BLaER1 treated with 17β-estradiol and CSF1 and Interleukin-3, amounts not matched to agents 10 nM and 100 nM (cell line): ENCODE measurements at regions not wholly inside any gene's neighbourhood (a gene's known extent, or its start where the extent isn't known, plus 50 kb on each side); places are given as distances from the start of the nearest gene placed in this dataset.
A peak's percentile ranks its signal among the peaks of the same experiment; 100 is the strongest.

ENCODE experiments used
- H3K27ac ChIP-seq, 11 experiments: shearing (Covaris generic); formaldehyde crosslinking; 2 replicates each; pipeline ENCODE4 v1.8.1; 2022
- H3K27me3 ChIP-seq, 11 experiments: shearing (Covaris generic); formaldehyde crosslinking; 2 replicates each; pipeline ENCODE4 v1.8.1; 2022
- H3K36me3 ChIP-seq, 11 experiments: shearing (Covaris generic); formaldehyde crosslinking; 2 replicates each; pipeline ENCODE4 v1.8.1; 2022
- H3K4me1 ChIP-seq, 10 experiments: shearing (Covaris generic); formaldehyde crosslinking; 2 replicates each; pipeline ENCODE4 v1.8.1; 2022
- H3K4me2 ChIP-seq, 11 experiments: shearing (Covaris generic); formaldehyde crosslinking; 2 replicates each; pipeline ENCODE4 v1.8.1; 2022
- H3K4me3 ChIP-seq, 10 experiments: shearing (Covaris generic); formaldehyde crosslinking; 2 replicates each; pipeline ENCODE4 v1.8.1; 2022
- H3K9ac ChIP-seq, 11 experiments: shearing (Covaris generic); formaldehyde crosslinking; 2 replicates each; pipeline ENCODE4 v1.8.1; 2022
- H3K9me3 ChIP-seq, 11 experiments: shearing (Covaris generic); formaldehyde crosslinking; replicated peaks in 1 of 11; 2 replicates each; pipeline ENCODE4 v1.8.1; 2022
- H4K20me1 ChIP-seq, 11 experiments: shearing (Covaris generic); formaldehyde crosslinking; 2 replicates each; pipeline ENCODE4 v1.8.1; 2022
- Cebpa-rat ChIP-seq, 11 experiments: shearing (Covaris generic); IDR thresholded peaks; 2 replicates each; pipeline ENCODE4 v1.8.1; 2022

DNA sequence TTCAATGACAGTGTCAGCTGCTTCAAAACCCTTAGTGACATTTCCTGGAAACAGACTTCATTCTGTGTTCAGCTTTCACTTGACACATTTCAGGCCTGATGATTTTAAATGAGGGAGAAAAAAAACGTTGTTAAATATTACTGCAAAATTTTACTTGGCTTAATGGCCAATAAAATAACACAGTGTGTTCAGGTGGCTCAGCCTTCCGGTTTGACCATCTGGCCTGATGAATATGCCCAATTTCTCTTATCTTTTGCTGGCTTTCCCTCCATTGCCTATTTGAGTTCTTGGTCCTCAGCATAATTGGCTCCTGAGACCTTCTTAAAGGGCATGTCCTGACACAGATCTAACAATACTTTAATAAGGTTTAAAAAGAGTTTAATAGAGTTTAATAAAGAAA, 462.4 kb downstream of the ADRA2A start:
- Histone ChIP-seq H3K9ac (no peak overlapping the region), H3K27me3 (no peaks in the 10 kb centered on the region), H3K27ac (no peak overlapping the region), H3K9me3 (no peaks in the 10 kb centered on the region), H3K4me1 (no peaks in the 10 kb centered on the region), H3K36me3 (no peaks in the 10 kb centered on the region), H3K4me2 (no peak overlapping the region), H4K20me1 (no peaks in the 10 kb centered on the region), H3K4me3 (no peak overlapping the region)
- TF ChIP-seq Cebpa-rat (IDR thresholded peaks at IDR 0.05), result no peak

GRCh38 chr10:111543854-111544253, 467.0 kb downstream of the ADRA2A start:
- H4K20me1 ChIP-seq, result no peaks in the 10 kb centered on the region
- H3K9me3 ChIP-seq, result no peaks in the 10 kb centered on the region
- no peaks in the 10 kb centered on the region for H3K27me3 ChIP-seq
- no peaks in the 10 kb centered on the region for H3K36me3 ChIP-seq
- H3K4me3 ChIP-seq, result no peak overlapping the region
- H3K4me1 ChIP-seq, result no peaks in the 10 kb centered on the region
- no peak overlapping the region for H3K9ac ChIP-seq
- no peak overlapping the region for H3K4me2 ChIP-seq
- no peak overlapping the region for H3K27ac ChIP-seq
- no peak for TF ChIP-seq Cebpa-rat (IDR thresholded peaks at IDR 0.05)

DNA sequence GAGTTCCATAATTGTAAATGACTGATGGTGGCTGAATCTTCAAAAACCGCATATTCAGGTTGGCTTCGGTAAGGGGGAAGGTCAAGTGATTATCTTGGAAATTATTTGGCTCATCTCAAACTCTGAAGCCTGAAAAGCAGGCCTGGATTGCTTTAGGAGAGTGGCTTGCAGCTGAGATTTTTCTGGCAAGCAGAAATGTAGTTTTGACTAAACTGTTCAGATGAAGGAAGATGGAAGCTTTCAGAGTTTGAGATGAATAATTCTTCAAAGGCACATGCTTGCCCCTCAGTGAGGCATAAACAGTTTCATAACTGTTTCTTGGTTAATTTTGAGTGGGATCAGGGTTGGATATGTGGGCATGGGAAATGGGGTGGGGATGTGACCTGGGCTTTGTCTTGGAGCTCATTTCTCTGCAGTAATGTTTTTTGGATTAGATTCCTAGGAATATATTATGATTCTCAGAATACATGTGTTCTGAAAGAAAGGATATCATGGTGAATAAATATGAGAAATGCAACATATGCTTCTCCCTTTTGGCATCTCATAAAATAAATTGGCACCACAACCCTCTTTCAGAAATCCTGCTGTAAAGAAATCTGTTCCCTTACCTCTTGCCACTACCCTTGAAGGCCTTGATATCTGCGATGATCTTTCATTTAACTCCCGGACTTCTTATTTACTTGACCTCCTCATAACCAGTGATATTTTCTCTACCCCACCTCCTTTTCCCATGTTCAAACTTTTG, 469.2 kb downstream of the ADRA2A start:
- no peak for TF ChIP-seq Cebpa-rat (IDR thresholded peaks at IDR 0.05)
- H3K9me3 ChIP-seq, result no peaks in the 10 kb centered on the region
- no peaks in the 10 kb centered on the region for H3K4me1 ChIP-seq
- H3K27ac ChIP-seq, result no peak overlapping the region
- no peaks in the 10 kb centered on the region for H4K20me1 ChIP-seq
- no peak overlapping the region for H3K4me3 ChIP-seq
- H3K9ac ChIP-seq, result no peak overlapping the region
- H3K4me2 ChIP-seq, result no peak overlapping the region
- H3K36me3 ChIP-seq, result no peaks in the 10 kb centered on the region
- H3K27me3 ChIP-seq, result no peaks in the 10 kb centered on the region

DNA sequence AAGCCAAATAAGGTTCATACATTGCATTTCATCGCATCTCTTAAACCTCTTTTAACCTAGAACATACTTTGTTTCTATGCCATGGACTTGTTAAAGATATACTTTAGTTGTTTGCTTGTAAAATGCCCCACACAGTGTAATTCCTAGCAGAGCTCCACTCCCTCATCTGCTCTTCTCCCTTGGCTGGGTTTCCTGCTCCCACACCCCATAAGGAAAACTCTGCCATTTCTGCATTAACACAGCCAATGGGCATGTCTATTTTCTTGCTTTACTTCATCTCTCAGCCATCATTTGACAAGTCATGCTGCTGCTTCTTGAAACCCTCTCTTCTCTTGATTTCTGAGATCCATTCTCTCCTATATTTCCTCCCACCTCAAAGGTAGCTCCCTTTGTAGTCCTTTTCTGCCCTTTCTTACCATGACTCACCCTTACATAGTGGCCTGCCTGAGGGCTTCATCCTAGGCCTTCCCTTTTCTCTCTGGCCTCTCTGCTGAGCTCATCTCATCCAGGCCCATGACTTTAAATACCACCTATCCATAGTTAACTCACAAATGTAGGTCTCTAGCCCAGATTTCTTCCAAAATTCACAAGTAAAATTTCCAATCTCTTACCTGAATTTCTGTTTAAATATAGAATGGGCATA, 471.4 kb downstream of the ADRA2A start:
- Histone ChIP-seq H3K4me1 (no peaks in the 10 kb centered on the region), H3K27me3 (no peaks in the 10 kb centered on the region), H3K4me3 (no peak overlapping the region), H4K20me1 (no peaks in the 10 kb centered on the region), H3K36me3 (no peaks in the 10 kb centered on the region), H3K9ac (no peak overlapping the region), H3K27ac (no peak overlapping the region), H3K9me3 (no peaks in the 10 kb centered on the region), H3K4me2 (no peak overlapping the region)
- TF ChIP-seq Cebpa-rat (IDR thresholded peaks at IDR 0.05), result no peak

DNA sequence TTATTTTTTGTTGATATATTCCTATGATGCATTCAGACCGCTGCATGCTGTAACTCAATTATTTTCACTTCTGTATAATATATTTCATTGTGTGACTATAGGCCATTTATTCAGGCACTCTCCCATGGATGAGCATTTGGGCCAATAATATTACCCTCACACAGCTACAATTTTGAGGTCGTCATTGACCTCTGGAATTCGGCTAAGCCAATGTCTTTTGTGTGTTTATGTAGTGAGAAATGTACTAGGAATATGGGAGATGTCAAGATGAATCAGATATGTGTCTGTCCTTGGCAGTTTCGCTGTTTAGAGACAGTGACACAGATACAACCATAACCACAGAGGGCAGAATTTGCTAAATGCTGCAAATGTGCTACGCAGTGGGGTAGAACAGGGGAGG, 474.2 kb downstream of the ADRA2A start:
- Histone ChIP-seq H3K4me2 (no peak overlapping the region), H4K20me1 (no peaks in the 10 kb centered on the region), H3K27ac (no peak overlapping the region), H3K4me3 (no peak overlapping the region), H3K36me3 (no peaks in the 10 kb centered on the region), H3K9ac (no peak overlapping the region), H3K27me3 (no peaks in the 10 kb centered on the region), H3K4me1 (no peaks in the 10 kb centered on the region), H3K9me3 (no peaks in the 10 kb centered on the region)
- TF ChIP-seq Cebpa-rat (IDR thresholded peaks at IDR 0.05), result no peak

- no peak overlapping the region for H3K4me2 ChIP-seq
- H3K9ac ChIP-seq, result no peak overlapping the region
These were observed 479.8 kb downstream of the ADRA2A start for GRCh38 chr10:111556666-111557065.

GRCh38 chr10:111558211-111558610, 481.4 kb downstream of the ADRA2A start:
- H4K20me1 ChIP-seq, result no peaks in the 10 kb centered on the region
- H3K9me3 ChIP-seq, result no peaks in the 10 kb centered on the region
- H3K9ac ChIP-seq, result no peak overlapping the region
- H3K27ac ChIP-seq, result no peak overlapping the region
- no peaks in the 10 kb centered on the region for H3K27me3 ChIP-seq
- H3K4me3 ChIP-seq, result no peak overlapping the region
- H3K4me1 ChIP-seq, result no peaks in the 10 kb centered on the region
- H3K4me2 ChIP-seq, result no peak overlapping the region
- no peaks in the 10 kb centered on the region for H3K36me3 ChIP-seq
- TF ChIP-seq Cebpa-rat (IDR thresholded peaks at IDR 0.05), result no peak

More at GRCh38 chr10:111556666-111557065, 479.8 kb downstream of the ADRA2A start:
- TF ChIP-seq Cebpa-rat (IDR thresholded peaks at IDR 0.05), result no peak
- Histone ChIP-seq H3K36me3 (no peaks in the 10 kb centered on the region), H4K20me1 (no peaks in the 10 kb centered on the region), H3K4me3 (no peak overlapping the region), H3K9me3 (no peaks in the 10 kb centered on the region), H3K27ac (no peak overlapping the region), H3K27me3 (no peaks in the 10 kb centered on the region), H3K4me1 (no peaks in the 10 kb centered on the region)

GRCh38 chr10:111560027-111560426, 483.2 kb downstream of the ADRA2A start:
- H4K20me1 ChIP-seq, result no peaks in the 10 kb centered on the region
- H3K9ac ChIP-seq, result no peak overlapping the region

DNA sequence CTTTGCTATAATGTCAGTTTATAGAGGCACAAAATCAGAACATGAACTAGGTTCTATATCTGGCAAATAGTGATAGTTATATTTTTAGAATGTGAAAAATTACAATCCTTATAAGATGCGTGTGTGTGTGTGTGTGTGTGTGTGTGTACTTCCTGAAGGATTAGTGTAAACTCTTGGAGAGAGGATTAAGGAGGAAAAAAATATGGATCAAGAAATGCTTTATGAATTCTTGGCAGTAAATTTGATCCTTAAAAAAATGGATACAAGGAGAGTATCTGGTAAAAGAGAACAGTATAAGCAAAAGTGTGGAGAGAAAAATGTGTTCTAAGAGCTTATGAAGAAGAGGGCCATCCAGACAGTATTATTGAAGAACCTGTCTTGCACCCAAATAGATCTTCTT, 484.3 kb downstream of the ADRA2A start:
- Histone ChIP-seq H3K27me3 (no peaks in the 10 kb centered on the region), H3K4me1 (peaks cover 4 to 10% (median 6%) of the 10 kb centered on the region in 10 experiments; a peak in 14 of 20 replicates), H3K4me2 (no peak overlapping the region), H3K9me3 (no peaks in the 10 kb centered on the region), H3K9ac (no peak overlapping the region), H3K27ac (no peak overlapping the region), H3K4me3 (no peak overlapping the region), H4K20me1 (no peaks in the 10 kb centered on the region), H3K36me3 (no peaks in the 10 kb centered on the region)
- no peak for TF ChIP-seq Cebpa-rat (IDR thresholded peaks at IDR 0.05)

More at GRCh38 chr10:111560027-111560426, 483.2 kb downstream of the ADRA2A start:
- Histone ChIP-seq H3K36me3 (no peaks in the 10 kb centered on the region), H3K4me3 (no peak overlapping the region), H3K4me1 (no peaks in the 10 kb centered on the region), H3K4me2 (no peak overlapping the region), H3K27me3 (no peaks in the 10 kb centered on the region), H3K9me3 (no peaks in the 10 kb centered on the region), H3K27ac (no peak overlapping the region)
- TF ChIP-seq Cebpa-rat (IDR thresholded peaks at IDR 0.05), result no peak

GRCh38 chr10:111565542-111565941, 488.7 kb downstream of the ADRA2A start:
- TF ChIP-seq Cebpa-rat (IDR thresholded peaks at IDR 0.05), result no peak
- peak overlapping the region in 7 of 11 experiments; percentile 3 to 57 (median 17); a peak in 11 of 22 replicates for H3K4me2 ChIP-seq
- H3K9me3 ChIP-seq, result no peaks in the 10 kb centered on the region
- H3K27ac ChIP-seq, result no peak overlapping the region
- no peaks in the 10 kb centered on the region for H3K27me3 ChIP-seq
- no peaks in the 10 kb centered on the region for H3K36me3 ChIP-seq
- no peaks in the 10 kb centered on the region for H4K20me1 ChIP-seq
- no peak overlapping the region for H3K9ac ChIP-seq
- H3K4me3 ChIP-seq, result no peak overlapping the region
- peaks cover 4 to 10% (median 6%) of the 10 kb centered on the region in 10 experiments; a peak in 14 of 20 replicates for H3K4me1 ChIP-seq
